Adrenal gland (tissue), 5 donors: ENCODE measurements at regions not wholly inside any gene's neighbourhood (a gene's known extent, or its start where the extent isn't known, plus 50 kb on each side); places are given as distances from the start of the nearest gene placed in this dataset.

Source experiments
- POLR2A ChIP-seq, 2 donors: fragments of 450-650 bp; IDR thresholded peaks; one replicate each; pipeline ENCODE4 v1.6.1; 2017; ENCODE audit warnings: antibody characterized with exemption in 2 of 2, mild to moderate bottlenecking in 2 of 2, moderate library complexity in 1 of 2
- TF ChIP-seq, protein P1 (sequence below), 6 experiments: fragments of 450-650 bp in 4 of 6; fragments of 200-600 bp in 2 of 6; sonication (generic) in 1 of 6; IDR thresholded peaks; 1 replicate in 5 of 6; 2 replicates in 1 of 6; pipeline versions ENCODE4 v1.5.1 to v1.8.0; 2016 to 2021; ENCODE audit warnings: antibody characterized with exemption in 6 of 6, mild to moderate bottlenecking in 2 of 6, moderate library complexity in 1 of 6
- donor health status: DM: no; HTN: no; CAD: no.

GRCh38 chr6:77089776-77090175 lies 373.5 kb downstream of the HTR1B start:
- TF ChIP-seq, protein P1, sequence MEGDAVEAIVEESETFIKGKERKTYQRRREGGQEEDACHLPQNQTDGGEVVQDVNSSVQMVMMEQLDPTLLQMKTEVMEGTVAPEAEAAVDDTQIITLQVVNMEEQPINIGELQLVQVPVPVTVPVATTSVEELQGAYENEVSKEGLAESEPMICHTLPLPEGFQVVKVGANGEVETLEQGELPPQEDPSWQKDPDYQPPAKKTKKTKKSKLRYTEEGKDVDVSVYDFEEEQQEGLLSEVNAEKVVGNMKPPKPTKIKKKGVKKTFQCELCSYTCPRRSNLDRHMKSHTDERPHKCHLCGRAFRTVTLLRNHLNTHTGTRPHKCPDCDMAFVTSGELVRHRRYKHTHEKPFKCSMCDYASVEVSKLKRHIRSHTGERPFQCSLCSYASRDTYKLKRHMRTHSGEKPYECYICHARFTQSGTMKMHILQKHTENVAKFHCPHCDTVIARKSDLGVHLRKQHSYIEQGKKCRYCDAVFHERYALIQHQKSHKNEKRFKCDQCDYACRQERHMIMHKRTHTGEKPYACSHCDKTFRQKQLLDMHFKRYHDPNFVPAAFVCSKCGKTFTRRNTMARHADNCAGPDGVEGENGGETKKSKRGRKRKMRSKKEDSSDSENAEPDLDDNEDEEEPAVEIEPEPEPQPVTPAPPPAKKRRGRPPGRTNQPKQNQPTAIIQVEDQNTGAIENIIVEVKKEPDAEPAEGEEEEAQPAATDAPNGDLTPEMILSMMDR (IDR thresholded peaks at IDR 0.05) = no peak
- no peak for TF ChIP-seq POLR2A (IDR thresholded peaks at IDR 0.05)
